ENCODE measurements at regions not wholly inside any gene's neighbourhood (a gene's known extent, or its start where the extent isn't known, plus 50 kb on each side); places are given as distances from the start of the nearest gene placed in this dataset.

DNA sequence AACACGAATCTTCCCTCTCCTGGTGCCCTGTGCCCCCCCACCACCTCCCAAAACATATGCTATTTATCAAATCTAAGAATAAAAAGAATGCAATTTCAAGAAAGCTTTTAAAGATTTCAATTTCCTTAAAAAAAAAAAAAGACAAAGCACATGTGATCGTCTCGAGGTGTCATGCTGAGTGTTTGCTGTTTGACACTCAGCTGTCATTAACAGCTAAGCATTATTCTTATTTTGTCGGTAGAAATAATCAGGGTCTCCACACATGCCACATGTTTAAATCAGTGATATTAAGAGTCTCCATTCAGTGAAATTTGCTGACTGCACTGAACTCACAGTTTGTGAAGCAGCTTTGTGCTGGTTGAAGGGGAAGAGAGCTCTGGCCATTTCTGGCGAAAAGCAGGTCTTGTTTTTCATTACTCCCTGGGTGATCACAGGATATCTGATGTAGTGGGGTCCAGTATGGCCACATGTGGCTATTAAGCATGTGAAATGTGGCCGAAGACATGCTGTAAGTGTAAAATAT lies 281.8 kb downstream of the SATB1 start:
- Histone ChIP-seq H3K9ac (ENCODE audit: low read length) (no peak overlapping the region), H2AK5ac (ENCODE audit: low read length) (no peak overlapping the region), H3K4me1 (ENCODE audit: control insufficient read depth, low read depth, low read length) (no peaks in the 10 kb centered on the region), H3K4me2 (ENCODE audit: low read length) (no peak overlapping the region), H3K79me2 (ENCODE audit: control insufficient read depth, insufficient read depth, low read length) (no peaks in the 10 kb centered on the region), H3K56ac (ENCODE audit: low read length) (no peak overlapping the region), H3K23ac (ENCODE audit: low read length) (no peak overlapping the region), H2BK15ac (replicated peaks; ENCODE audit: low read depth) (no peak overlapping the region), H4K5ac (ENCODE audit: low read length) (no peak overlapping the region), H3K36me3 (ENCODE audit: control insufficient read depth, insufficient read depth, low read length) (no peaks in the 10 kb centered on the region), H3K4ac (ENCODE audit: low read depth, low read length) (no peak overlapping the region), H2BK5ac (ENCODE audit: low read length) (no peak overlapping the region), H2BK120ac (ENCODE audit: low read depth, low read length) (no peak overlapping the region), H3K79me1 (ENCODE audit: low read length) (no peaks in the 10 kb centered on the region), H3K18ac (ENCODE audit: low read length) (no peak overlapping the region), H4K8ac (ENCODE audit: low read depth, low read length) (no peak overlapping the region), H3K27me3 (ENCODE audit: insufficient read depth, low read length, poor library complexity) (no peaks in the 10 kb centered on the region), H3K4me3 (ENCODE audit: low read length) (no peak overlapping the region), H3K27ac (ENCODE audit: low read depth, low read length) (no peak overlapping the region)
- no peak for DNase-seq
- no CpG with 5 or more reads among the region's 6 CpGs for WGBS (ENCODE audit: extremely low coverage, insufficient coverage, low lambda C conversion rate)

DNA sequence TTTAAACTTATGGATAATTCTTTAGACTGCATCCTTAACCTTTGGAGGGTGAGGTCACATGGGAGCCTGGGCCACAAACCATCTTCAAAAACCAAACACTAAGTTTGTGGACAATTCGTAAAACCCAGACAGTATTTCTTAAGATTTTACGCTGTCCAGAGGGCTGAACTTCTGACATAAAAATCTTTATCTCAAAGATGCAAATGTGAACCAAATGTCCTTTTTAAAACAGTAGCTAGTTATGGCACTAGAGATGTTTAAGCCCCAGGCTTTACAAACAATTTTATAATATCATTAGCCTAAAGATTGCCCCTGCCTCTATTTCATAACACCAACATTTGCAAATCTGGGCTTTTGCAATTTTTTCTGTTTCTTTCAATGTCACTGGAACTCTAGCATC lies 287.2 kb downstream of the SATB1 start:
- H3K18ac ChIP-seq (ENCODE audit: low read length): no peak overlapping the region
- H3K36me3 ChIP-seq (ENCODE audit: control insufficient read depth, insufficient read depth, low read length): no peaks in the 10 kb centered on the region
- H3K23ac ChIP-seq (ENCODE audit: low read length): no peak overlapping the region
- H2BK120ac ChIP-seq (ENCODE audit: low read depth, low read length): no peak overlapping the region
- H2AK5ac ChIP-seq (ENCODE audit: low read length): no peak overlapping the region
- no CpG with 5 or more reads among the region's 2 CpGs for WGBS (ENCODE audit: extremely low coverage, insufficient coverage, low lambda C conversion rate)
- H2BK15ac ChIP-seq (replicated peaks; ENCODE audit: low read depth): no peak overlapping the region
- no peaks in the 10 kb centered on the region for H3K79me2 ChIP-seq (ENCODE audit: control insufficient read depth, insufficient read depth, low read length)
- no peak overlapping the region for H3K4me2 ChIP-seq (ENCODE audit: low read length)
- H4K8ac ChIP-seq (ENCODE audit: low read depth, low read length): no peak overlapping the region
- no peaks in the 10 kb centered on the region for H3K79me1 ChIP-seq (ENCODE audit: low read length)
- no peak for DNase-seq
- H3K4me3 ChIP-seq (ENCODE audit: low read length): no peak overlapping the region
- H3K27me3 ChIP-seq (ENCODE audit: insufficient read depth, low read length, poor library complexity): no peaks in the 10 kb centered on the region
- no peak overlapping the region for H3K9ac ChIP-seq (ENCODE audit: low read length)
- no peaks in the 10 kb centered on the region for H3K4me1 ChIP-seq (ENCODE audit: control insufficient read depth, low read depth, low read length)
- no peak overlapping the region for H4K5ac ChIP-seq (ENCODE audit: low read length)
- H3K27ac ChIP-seq (ENCODE audit: low read depth, low read length): no peak overlapping the region
- no peak overlapping the region for H3K56ac ChIP-seq (ENCODE audit: low read length)
- H2BK5ac ChIP-seq (ENCODE audit: low read length): no peak overlapping the region
- no peak overlapping the region for H3K4ac ChIP-seq (ENCODE audit: low read depth, low read length)

DNA sequence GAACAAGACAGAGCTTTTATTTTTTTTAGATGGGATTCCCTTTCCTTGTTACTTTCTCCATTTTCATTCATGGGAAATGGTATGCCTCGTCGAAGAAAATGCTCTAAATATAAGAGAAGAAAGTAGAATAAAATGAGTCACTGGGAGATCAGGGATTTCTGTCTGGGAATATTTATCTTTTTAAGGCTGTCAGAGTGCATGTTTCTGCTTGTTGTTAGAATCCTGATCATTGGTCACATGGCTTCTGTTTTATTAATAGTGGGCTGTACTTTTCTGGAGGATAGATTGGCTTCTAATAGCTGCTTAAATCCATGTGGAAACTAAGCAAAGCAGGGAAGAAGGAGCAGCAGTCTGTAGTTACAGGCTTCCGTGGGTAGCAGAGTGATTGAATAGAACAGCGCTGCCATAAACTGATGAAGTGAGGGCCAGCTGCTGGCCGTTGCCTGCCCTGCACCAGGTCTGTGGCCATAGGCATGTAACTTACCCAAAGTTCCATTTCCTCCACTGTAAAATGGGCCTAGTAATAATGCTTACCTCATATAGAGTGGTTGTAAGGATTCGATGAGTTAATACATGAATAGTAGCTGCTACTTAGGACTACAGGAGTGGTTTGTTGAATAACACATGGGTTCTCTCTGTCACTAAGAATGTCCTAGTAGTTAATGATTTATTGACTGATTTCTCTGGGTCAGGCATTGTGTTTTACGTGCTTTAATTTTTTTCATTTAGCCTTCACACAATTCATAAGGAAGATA lies 289.9 kb downstream of the SATB1 start:
- H3K36me3 ChIP-seq (ENCODE audit: control insufficient read depth, insufficient read depth, low read length): no peaks in the 10 kb centered on the region
- H3K56ac ChIP-seq (ENCODE audit: low read length): no peak overlapping the region
- no CpG with 5 or more reads among the region's 7 CpGs for WGBS (ENCODE audit: extremely low coverage, insufficient coverage, low lambda C conversion rate)
- H3K23ac ChIP-seq (ENCODE audit: low read length): no peak overlapping the region
- no peak overlapping the region for H3K27ac ChIP-seq (ENCODE audit: low read depth, low read length)
- H3K27me3 ChIP-seq (ENCODE audit: insufficient read depth, low read length, poor library complexity): no peaks in the 10 kb centered on the region
- H3K18ac ChIP-seq (ENCODE audit: low read length): no peak overlapping the region
- H3K4me1 ChIP-seq (ENCODE audit: control insufficient read depth, low read depth, low read length): no peaks in the 10 kb centered on the region
- H2BK120ac ChIP-seq (ENCODE audit: low read depth, low read length): no peak overlapping the region
- no peak overlapping the region for H4K8ac ChIP-seq (ENCODE audit: low read depth, low read length)
- no peak overlapping the region for H3K4me2 ChIP-seq (ENCODE audit: low read length)
- H3K79me1 ChIP-seq (ENCODE audit: low read length): no peaks in the 10 kb centered on the region
- no peaks in the 10 kb centered on the region for H3K79me2 ChIP-seq (ENCODE audit: control insufficient read depth, insufficient read depth, low read length)
- no peak overlapping the region for H3K4ac ChIP-seq (ENCODE audit: low read depth, low read length)
- no peak overlapping the region for H3K9ac ChIP-seq (ENCODE audit: low read length)
- H2AK5ac ChIP-seq (ENCODE audit: low read length): no peak overlapping the region
- no peak for DNase-seq
- H2BK15ac ChIP-seq (replicated peaks; ENCODE audit: low read depth): no peak overlapping the region
- H2BK5ac ChIP-seq (ENCODE audit: low read length): no peak overlapping the region
- no peak overlapping the region for H4K5ac ChIP-seq (ENCODE audit: low read length)
- no peak overlapping the region for H3K4me3 ChIP-seq (ENCODE audit: low read length)

DNA sequence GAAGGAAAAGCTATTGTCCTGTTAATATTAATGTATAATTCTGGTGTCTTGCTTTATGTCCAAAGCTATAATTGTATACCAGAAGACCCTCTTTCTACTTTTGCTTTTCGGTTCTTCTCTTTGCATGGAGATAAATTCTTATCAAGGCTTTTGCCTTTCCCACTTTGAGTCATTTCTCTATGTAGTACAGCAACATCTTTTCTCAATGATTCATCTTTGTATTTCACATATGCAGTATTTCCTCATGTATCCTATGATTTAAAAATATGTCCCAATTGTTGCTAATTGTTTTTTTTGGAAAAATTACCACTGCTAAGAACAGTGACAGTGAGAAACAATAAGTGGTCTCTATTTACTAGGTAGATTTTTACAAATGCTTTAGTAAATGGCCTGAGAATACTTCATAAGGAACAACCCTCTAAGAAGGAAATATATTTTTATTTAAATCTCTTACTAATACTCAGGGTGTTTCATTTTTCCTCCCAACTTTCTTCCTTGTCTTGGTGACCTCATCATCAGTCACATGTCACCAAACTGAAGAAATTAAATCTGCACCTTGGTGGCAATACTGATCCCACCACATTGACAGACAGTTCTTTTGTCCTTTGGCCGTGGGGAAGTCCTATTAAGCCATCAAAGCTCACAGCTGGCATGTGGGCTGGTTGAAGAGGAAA lies 290.6 kb downstream of the SATB1 start:
- Histone ChIP-seq H3K23ac (ENCODE audit: low read length) (no peak overlapping the region), H4K8ac (ENCODE audit: low read depth, low read length) (no peak overlapping the region), H2BK15ac (replicated peaks; ENCODE audit: low read depth) (no peak overlapping the region), H3K79me1 (ENCODE audit: low read length) (no peaks in the 10 kb centered on the region), H3K4ac (ENCODE audit: low read depth, low read length) (no peak overlapping the region), H2AK5ac (ENCODE audit: low read length) (no peak overlapping the region), H3K27ac (ENCODE audit: low read depth, low read length) (no peak overlapping the region), H3K4me3 (ENCODE audit: low read length) (no peak overlapping the region), H3K18ac (ENCODE audit: low read length) (no peak overlapping the region), H3K79me2 (ENCODE audit: control insufficient read depth, insufficient read depth, low read length) (no peaks in the 10 kb centered on the region), H3K27me3 (ENCODE audit: insufficient read depth, low read length, poor library complexity) (no peaks in the 10 kb centered on the region), H4K5ac (ENCODE audit: low read length) (no peak overlapping the region), H3K4me1 (ENCODE audit: control insufficient read depth, low read depth, low read length) (no peaks in the 10 kb centered on the region), H3K9ac (ENCODE audit: low read length) (no peak overlapping the region), H2BK5ac (ENCODE audit: low read length) (no peak overlapping the region), H3K56ac (ENCODE audit: low read length) (no peak overlapping the region), H2BK120ac (ENCODE audit: low read depth, low read length) (no peak overlapping the region), H3K4me2 (ENCODE audit: low read length) (no peak overlapping the region), H3K36me3 (ENCODE audit: control insufficient read depth, insufficient read depth, low read length) (no peaks in the 10 kb centered on the region)
- no CpG with 5 or more reads among the region's 2 CpGs for WGBS (ENCODE audit: extremely low coverage, insufficient coverage, low lambda C conversion rate)
- no peak for DNase-seq

DNA sequence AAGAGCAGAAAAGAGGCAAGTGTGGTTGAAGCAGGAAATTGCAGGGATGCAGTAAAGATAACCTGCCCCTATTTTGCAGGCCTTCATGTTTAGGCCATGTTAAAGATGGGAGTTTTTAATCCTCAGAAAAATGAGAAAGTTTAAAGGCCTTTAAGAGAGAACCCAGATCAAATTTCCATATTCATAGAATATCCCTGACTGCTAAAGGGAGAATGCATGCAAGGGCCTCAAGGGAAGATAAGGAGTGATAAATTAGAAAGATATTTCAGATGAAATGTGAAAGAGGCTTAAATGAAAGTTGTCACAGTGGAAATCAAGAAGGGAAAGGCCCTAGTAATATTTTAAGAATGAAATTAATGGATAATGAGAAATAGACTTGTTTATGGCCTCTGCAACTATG lies 292.1 kb downstream of the SATB1 start:
- H3K18ac ChIP-seq (ENCODE audit: low read length): no peak overlapping the region
- H2AK5ac ChIP-seq (ENCODE audit: low read length): no peak overlapping the region
- no peaks in the 10 kb centered on the region for H3K79me2 ChIP-seq (ENCODE audit: control insufficient read depth, insufficient read depth, low read length)
- no peak overlapping the region for H3K27ac ChIP-seq (ENCODE audit: low read depth, low read length)
- no peaks in the 10 kb centered on the region for H3K36me3 ChIP-seq (ENCODE audit: control insufficient read depth, insufficient read depth, low read length)
- H3K4me2 ChIP-seq (ENCODE audit: low read length): no peak overlapping the region
- H3K56ac ChIP-seq (ENCODE audit: low read length): no peak overlapping the region
- no peak overlapping the region for H2BK120ac ChIP-seq (ENCODE audit: low read depth, low read length)
- no peak overlapping the region for H3K23ac ChIP-seq (ENCODE audit: low read length)
- no peak overlapping the region for H4K5ac ChIP-seq (ENCODE audit: low read length)
- no peak for DNase-seq
- H3K79me1 ChIP-seq (ENCODE audit: low read length): no peaks in the 10 kb centered on the region
- H3K27me3 ChIP-seq (ENCODE audit: insufficient read depth, low read length, poor library complexity): no peaks in the 10 kb centered on the region
- H3K4me1 ChIP-seq (ENCODE audit: control insufficient read depth, low read depth, low read length): no peaks in the 10 kb centered on the region
- no peak overlapping the region for H4K8ac ChIP-seq (ENCODE audit: low read depth, low read length)
- no peak overlapping the region for H3K9ac ChIP-seq (ENCODE audit: low read length)
- H2BK15ac ChIP-seq (replicated peaks; ENCODE audit: low read depth): no peak overlapping the region
- no peak overlapping the region for H3K4me3 ChIP-seq (ENCODE audit: low read length)
- no peak overlapping the region for H3K4ac ChIP-seq (ENCODE audit: low read depth, low read length)
- H2BK5ac ChIP-seq (ENCODE audit: low read length): no peak overlapping the region
